Panc1 (cell line): ENCODE measurements at regions not wholly inside any gene's neighbourhood (a gene's known extent, or its start where the extent isn't known, plus 50 kb on each side); places are given as distances from the start of the nearest gene placed in this dataset.
"Not testable (repeated sequence)": the region's sequence is repeated elsewhere in the genome, so short reads cannot be mapped to it uniquely, and the experiment has no call there.

Source experiments
- CTCF ChIP-seq: fragments of 450-650 bp; IDR thresholded peaks from 2 replicates; pipeline ENCODE4 v1.5.1; 2017; ENCODE audit warnings: mild to moderate bottlenecking
- POLR2AphosphoS5 ChIP-seq: IDR thresholded peaks from 2 replicates; pipeline ENCODE4 v1.6.1; 2012; ENCODE audit warnings: mild to moderate bottlenecking, low read depth, low read length, moderate library complexity
- TCF7L2 ChIP-seq: IDR thresholded peaks from 2 replicates; pipeline ENCODE4 v1.6.1; 2011; ENCODE audit warnings: mild to moderate bottlenecking, low read depth, low read length, inconsistent platforms
- TF ChIP-seq, protein P1 (sequence below), 2 experiments: IDR thresholded peaks; 2 replicates each; pipeline ENCODE4 v1.6.1; 2011 to 2012; ENCODE audit warnings: low read depth in 2 of 2, control low read depth in 1 of 2, low read length in 1 of 2, mild to moderate bottlenecking in 1 of 2, moderate library complexity in 1 of 2; ENCODE audit not compliant: insufficient read depth in 1 of 2

DNA sequence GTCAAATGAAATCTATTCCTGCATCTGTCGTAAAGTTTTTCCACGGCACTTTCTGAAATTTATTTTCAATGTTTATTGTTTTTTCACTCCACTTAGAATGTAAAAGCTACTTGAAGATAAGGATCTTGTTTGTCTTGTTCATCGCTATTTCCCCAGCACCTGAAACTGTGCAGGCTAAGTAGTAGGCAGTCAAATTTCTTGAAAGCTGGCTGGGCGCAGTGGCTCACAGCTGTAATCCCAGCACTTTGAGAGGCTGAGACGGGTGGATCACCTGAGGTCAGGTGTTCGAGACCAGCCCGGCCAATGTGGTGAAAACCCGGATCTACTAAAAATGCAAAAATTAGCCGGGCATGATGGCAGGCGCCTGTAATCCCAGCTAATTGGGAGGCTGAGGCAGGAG lies 111.0 kb downstream of the POTEC start:
- TF ChIP-seq CTCF, TCF7L2, POLR2AphosphoS5: not testable (repeated sequence)
- TF ChIP-seq, protein P1, sequence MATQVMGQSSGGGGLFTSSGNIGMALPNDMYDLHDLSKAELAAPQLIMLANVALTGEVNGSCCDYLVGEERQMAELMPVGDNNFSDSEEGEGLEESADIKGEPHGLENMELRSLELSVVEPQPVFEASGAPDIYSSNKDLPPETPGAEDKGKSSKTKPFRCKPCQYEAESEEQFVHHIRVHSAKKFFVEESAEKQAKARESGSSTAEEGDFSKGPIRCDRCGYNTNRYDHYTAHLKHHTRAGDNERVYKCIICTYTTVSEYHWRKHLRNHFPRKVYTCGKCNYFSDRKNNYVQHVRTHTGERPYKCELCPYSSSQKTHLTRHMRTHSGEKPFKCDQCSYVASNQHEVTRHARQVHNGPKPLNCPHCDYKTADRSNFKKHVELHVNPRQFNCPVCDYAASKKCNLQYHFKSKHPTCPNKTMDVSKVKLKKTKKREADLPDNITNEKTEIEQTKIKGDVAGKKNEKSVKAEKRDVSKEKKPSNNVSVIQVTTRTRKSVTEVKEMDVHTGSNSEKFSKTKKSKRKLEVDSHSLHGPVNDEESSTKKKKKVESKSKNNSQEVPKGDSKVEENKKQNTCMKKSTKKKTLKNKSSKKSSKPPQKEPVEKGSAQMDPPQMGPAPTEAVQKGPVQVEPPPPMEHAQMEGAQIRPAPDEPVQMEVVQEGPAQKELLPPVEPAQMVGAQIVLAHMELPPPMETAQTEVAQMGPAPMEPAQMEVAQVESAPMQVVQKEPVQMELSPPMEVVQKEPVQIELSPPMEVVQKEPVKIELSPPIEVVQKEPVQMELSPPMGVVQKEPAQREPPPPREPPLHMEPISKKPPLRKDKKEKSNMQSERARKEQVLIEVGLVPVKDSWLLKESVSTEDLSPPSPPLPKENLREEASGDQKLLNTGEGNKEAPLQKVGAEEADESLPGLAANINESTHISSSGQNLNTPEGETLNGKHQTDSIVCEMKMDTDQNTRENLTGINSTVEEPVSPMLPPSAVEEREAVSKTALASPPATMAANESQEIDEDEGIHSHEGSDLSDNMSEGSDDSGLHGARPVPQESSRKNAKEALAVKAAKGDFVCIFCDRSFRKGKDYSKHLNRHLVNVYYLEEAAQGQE (IDR thresholded peaks at IDR 0.05; ENCODE audit: insufficient read depth in 1 of 2, low read depth in 2 of 2, low read length in 1 of 2): not testable (repeated sequence)
